Endothelial cell of umbilical vein (primary cell): ENCODE measurements at regions not wholly inside any gene's neighbourhood (a gene's known extent, or its start where the extent isn't known, plus 50 kb on each side); places are given as distances from the start of the nearest gene placed in this dataset.

Experiments used
- BruUV-seq: library from RNA; stranded (reverse); fragments of 400-500 nt; replicated peaks from 2 replicates; lab custom pipeline; 2021; lab: Mats Ljungman, UMichigan
- CTCF ChIA-PET: fragments of 300-600, 350-600 bp; sonication (Branson Sonifier 250); formaldehyde crosslinking; loops from one replicate; lab custom pipeline; 2021; ENCODE audit warnings: antibody characterized with exemption, inconsistent platforms; lab: Charles Lee
- POLR2A ChIA-PET: fragments of 300-600, 350-600 bp; sonication (Branson Sonifier 250); formaldehyde crosslinking; loops from one replicate; lab custom pipeline; 2021; ENCODE audit warnings: antibody characterized with exemption, inconsistent platforms; lab: Charles Lee
- DNase-seq: peaks from one replicate; pipeline ENCODE4 v3.0.0-alpha.2; 2011; ENCODE audit warnings: low read depth, low spot score
- FAIRE-seq: peaks from 2 replicates; lab custom pipeline; 2011; peaks lifted over from hg19 to GRCh38; lab: Jason Lieb, UNC
- H2AFZ ChIP-seq: 2 replicates; pipeline ENCODE4 v1.6.0; 2012; ENCODE audit warnings: low read depth, low read length, control low read depth, inconsistent platforms
- H3K27ac ChIP-seq: 2 replicates; pipeline ENCODE4 v1.5.1; 2011; ENCODE audit warnings: low read depth, mild to moderate bottlenecking, control low read depth, low read length, moderate library complexity; ENCODE audit not compliant: insufficient read depth
- H3K27me3 ChIP-seq, 2 experiments: 2 replicates each; pipeline versions ENCODE4 v1.6.0 to v1.6.1; 2011; ENCODE audit warnings: low read length in 2 of 2, mixed read lengths in 1 of 2; ENCODE audit not compliant: control insufficient read depth in 2 of 2, insufficient read depth in 2 of 2
- H3K36me3 ChIP-seq, 2 experiments: 2 replicates in 1 of 2; 3 replicates in 1 of 2; pipeline ENCODE4 v1.5.1; 2011; ENCODE audit warnings: low read length in 2 of 2, mild to moderate bottlenecking in 1 of 2, moderate library complexity in 1 of 2; ENCODE audit not compliant: control insufficient read depth in 2 of 2, insufficient read depth in 2 of 2; ENCODE audit errors: extremely low read depth in 1 of 2
- H3K4me1 ChIP-seq: 3 replicates; pipeline ENCODE4 v1.5.1; 2011; ENCODE audit warnings: mild to moderate bottlenecking, low read length; ENCODE audit not compliant: control insufficient read depth, insufficient read depth; ENCODE audit errors: extremely low read depth
- H3K4me2 ChIP-seq: 2 replicates; pipeline ENCODE4 v1.6.1; 2011; ENCODE audit warnings: low read length, control low read depth, mixed read lengths; ENCODE audit not compliant: insufficient read depth
- H3K4me3 ChIP-seq, 3 experiments: fragments of 200-600 bp in 1 of 3; sonication (generic), shearing (Covaris generic) in 1 of 3; replicated peaks in 1 of 3; 2 replicates each; pipeline ENCODE4 v1.5.1; 2011 to 2016; ENCODE audit warnings: control low read depth in 3 of 3, low read length in 3 of 3, mild to moderate bottlenecking in 2 of 3, inconsistent platforms in 1 of 3, low read depth in 1 of 3, moderate library complexity in 1 of 3; ENCODE audit not compliant: insufficient read depth in 1 of 3
- H3K79me2 ChIP-seq: 2 replicates; pipeline ENCODE4 v1.6.0; 2012; ENCODE audit warnings: low read length, inconsistent platforms; ENCODE audit not compliant: control insufficient read depth, insufficient read depth
- H3K9ac ChIP-seq: replicated peaks from 2 replicates; pipeline ENCODE3; 2011; ENCODE audit warnings: low read length, control low read depth; ENCODE audit not compliant: insufficient read depth; ENCODE audit errors: extremely low read depth
- H3K9me1 ChIP-seq: replicated peaks from 3 replicates; pipeline ENCODE4 v1.6.0; 2011; ENCODE audit warnings: mild to moderate bottlenecking, low read length; ENCODE audit not compliant: control insufficient read depth, insufficient read depth; ENCODE audit errors: extremely low read depth
- H3K9me3 ChIP-seq: replicated peaks from 2 replicates; pipeline ENCODE4 v1.5.1; 2012; ENCODE audit warnings: low read length, inconsistent platforms; ENCODE audit not compliant: control insufficient read depth, insufficient read depth
- H4K20me1 ChIP-seq: replicated peaks from 2 replicates; pipeline ENCODE3; 2011; ENCODE audit warnings: mild to moderate bottlenecking, low read length; ENCODE audit not compliant: control insufficient read depth, insufficient read depth; ENCODE audit errors: extremely low read depth
- CTCF ChIP-seq, 2 donors: IDR thresholded peaks; 1 replicate in 1 of 2; 2 replicates in 1 of 2; pipeline ENCODE4 v1.5.1; 2011; ENCODE audit warnings: low read length in 2 of 2, mild to moderate bottlenecking in 2 of 2, moderate library complexity in 2 of 2, control low read depth in 1 of 2, inconsistent platforms in 1 of 2, low read depth in 1 of 2; ENCODE audit not compliant: insufficient read depth in 1 of 2; ENCODE audit errors: extremely low read depth in 1 of 2
- EZH2 ChIP-seq: IDR thresholded peaks from 2 replicates; pipeline ENCODE4 v1.6.1; 2012; ENCODE audit warnings: borderline replicate concordance, low read depth, mild to moderate bottlenecking, moderate library complexity, low read length, inconsistent platforms; ENCODE audit not compliant: severe bottlenecking
- FOS ChIP-seq: IDR thresholded peaks from 2 replicates; pipeline ENCODE4 v1.6.1; 2011; ENCODE audit warnings: mild to moderate bottlenecking, low read length, moderate library complexity, borderline replicate concordance; ENCODE audit not compliant: insufficient read depth
- GATA2 ChIP-seq: IDR thresholded peaks from 2 replicates; pipeline ENCODE4 v1.7.0; 2011; ENCODE audit warnings: low read depth, mild to moderate bottlenecking, moderate library complexity, mixed read lengths, low read length; ENCODE audit not compliant: insufficient read length, insufficient read depth
- JUN ChIP-seq: IDR thresholded peaks from 2 replicates; pipeline ENCODE4 v1.6.1; 2011; ENCODE audit warnings: borderline replicate concordance, low read depth; ENCODE audit not compliant: insufficient read length, insufficient read depth
- MAX ChIP-seq: IDR thresholded peaks from 2 replicates; pipeline ENCODE4 v1.6.1; 2011; ENCODE audit not compliant: insufficient read depth, insufficient read length
- MYC ChIP-seq: IDR thresholded peaks from one replicate; pipeline ENCODE4 v1.6.1; 2011; ENCODE audit warnings: mild to moderate bottlenecking, low read depth, low read length
- POLR2A ChIP-seq: IDR thresholded peaks from 2 replicates; pipeline ENCODE4 v1.6.1; 2012; ENCODE audit warnings: low read depth, mild to moderate bottlenecking, control low read depth, low read length
- POLR2AphosphoS5 ChIP-seq: IDR thresholded peaks from 2 replicates; pipeline ENCODE4 v1.6.1; 2012; ENCODE audit warnings: low read depth, mild to moderate bottlenecking, control low read depth, low read length, moderate library complexity; ENCODE audit not compliant: insufficient read depth
- dilution Hi-C: fragments of 300-500 bp; cut with MboI; formaldehyde crosslinking; loops from one replicate; pipeline ENCODE4 v1.15.0; 2019; ENCODE audit warnings: low sequenced_read_pairs; ENCODE audit not compliant: extremely low pct_ligation_motif_present
- intact Hi-C: fragments of 100-400 bp; cut with micrococcal nuclease; formaldehyde crosslinking; loops from one replicate; pipeline ENCODE4 v1.10.0; 2022

GRCh38 chr4:129929052-129929451 lies 833.1 kb downstream of the C4orf33 start:
- H2AFZ ChIP-seq: no peak overlapping the region
- no peak for TF ChIP-seq JUN
- TF ChIP-seq EZH2: no peak
- TF ChIP-seq CTCF (IDR thresholded peaks at IDR 0.05; ENCODE audit: extremely low read depth in 1 of 2, insufficient read depth in 1 of 2, low read depth in 1 of 2, low read length in 2 of 2): peak in 1 of 2 donors; percentile 20
- H3K9me3 ChIP-seq: no peaks in the 10 kb centered on the region
- no peaks in the 10 kb centered on the region for H4K20me1 ChIP-seq
- H3K36me3 ChIP-seq: no peaks in the 10 kb centered on the region
- FAIRE-seq: no peak
- no peaks in the 10 kb centered on the region for H3K79me2 ChIP-seq
- dilution Hi-C loops (no loop called here), intact Hi-C loops (loop anchor here (5.0 to 10.0 kb wide), 2 partner anchors 404 to 567 kb away; no protein-coding TSS in a partner anchor)
- H3K27ac ChIP-seq: no peak overlapping the region
- CTCF ChIA-PET: no interaction called here
- no peak overlapping the region for H3K9ac ChIP-seq
- BruUV-seq: no TSS peak
- POLR2A ChIA-PET: no interaction called here
- no peak overlapping the region for H3K4me2 ChIP-seq
- peak; percentile 5 for DNase-seq
- no peaks in the 10 kb centered on the region for H3K27me3 ChIP-seq
- no peaks in the 10 kb centered on the region for H3K4me1 ChIP-seq
- no peaks in the 10 kb centered on the region for H3K9me1 ChIP-seq
- H3K4me3 ChIP-seq: no peak overlapping the region

GRCh38 chr4:129929984-129930383 lies 834.0 kb downstream of the C4orf33 start:
- dilution Hi-C loops: no loop called here

More at GRCh38 chr4:129929984-129930383, 834.0 kb downstream of the C4orf33 start:
- Histone ChIP-seq H3K79me2 (no peaks in the 10 kb centered on the region), H3K27ac (no peak overlapping the region), H3K36me3 (no peaks in the 10 kb centered on the region), H3K9me1 (no peaks in the 10 kb centered on the region), H2AFZ (no peak overlapping the region), H3K9me3 (no peaks in the 10 kb centered on the region), H3K4me2 (no peak overlapping the region), H3K4me3 (no peak overlapping the region), H4K20me1 (no peaks in the 10 kb centered on the region), H3K9ac (no peak overlapping the region), H3K27me3 (no peaks in the 10 kb centered on the region), H3K4me1 (no peaks in the 10 kb centered on the region)
- POLR2A ChIA-PET: no interaction called here
- CTCF ChIA-PET: no interaction called here
- BruUV-seq: no TSS peak
- intact Hi-C loops: loop anchor here (5.0 to 10.0 kb wide), 2 partner anchors 405 to 568 kb away; no protein-coding TSS in a partner anchor
- FAIRE-seq: no peak
- DNase-seq: no peak
- TF ChIP-seq POLR2AphosphoS5: no peak
- TF ChIP-seq POLR2A: no peak
- no peak for TF ChIP-seq GATA2
- no peak for TF ChIP-seq MYC
- TF ChIP-seq CTCF (IDR thresholded peaks at IDR 0.05; ENCODE audit: extremely low read depth in 1 of 2, insufficient read depth in 1 of 2, low read depth in 1 of 2, low read length in 2 of 2): no peak
- TF ChIP-seq FOS: no peak
- no peak for TF ChIP-seq JUN
- TF ChIP-seq EZH2: no peak
- TF ChIP-seq MAX: no peak
